Activated gamma-delta T cell treated with Interleukin-2 at 50 U/mL for 16 hours (primary cell): ENCODE measurements at regions not wholly inside any gene's neighbourhood (a gene's known extent, or its start where the extent isn't known, plus 50 kb on each side); places are given as distances from the start of the nearest gene placed in this dataset.

ENCODE experiments used
- DNase-seq: peaks from one replicate; pipeline ENCODE4 v3.0.0-alpha.2; 2020

DNA sequence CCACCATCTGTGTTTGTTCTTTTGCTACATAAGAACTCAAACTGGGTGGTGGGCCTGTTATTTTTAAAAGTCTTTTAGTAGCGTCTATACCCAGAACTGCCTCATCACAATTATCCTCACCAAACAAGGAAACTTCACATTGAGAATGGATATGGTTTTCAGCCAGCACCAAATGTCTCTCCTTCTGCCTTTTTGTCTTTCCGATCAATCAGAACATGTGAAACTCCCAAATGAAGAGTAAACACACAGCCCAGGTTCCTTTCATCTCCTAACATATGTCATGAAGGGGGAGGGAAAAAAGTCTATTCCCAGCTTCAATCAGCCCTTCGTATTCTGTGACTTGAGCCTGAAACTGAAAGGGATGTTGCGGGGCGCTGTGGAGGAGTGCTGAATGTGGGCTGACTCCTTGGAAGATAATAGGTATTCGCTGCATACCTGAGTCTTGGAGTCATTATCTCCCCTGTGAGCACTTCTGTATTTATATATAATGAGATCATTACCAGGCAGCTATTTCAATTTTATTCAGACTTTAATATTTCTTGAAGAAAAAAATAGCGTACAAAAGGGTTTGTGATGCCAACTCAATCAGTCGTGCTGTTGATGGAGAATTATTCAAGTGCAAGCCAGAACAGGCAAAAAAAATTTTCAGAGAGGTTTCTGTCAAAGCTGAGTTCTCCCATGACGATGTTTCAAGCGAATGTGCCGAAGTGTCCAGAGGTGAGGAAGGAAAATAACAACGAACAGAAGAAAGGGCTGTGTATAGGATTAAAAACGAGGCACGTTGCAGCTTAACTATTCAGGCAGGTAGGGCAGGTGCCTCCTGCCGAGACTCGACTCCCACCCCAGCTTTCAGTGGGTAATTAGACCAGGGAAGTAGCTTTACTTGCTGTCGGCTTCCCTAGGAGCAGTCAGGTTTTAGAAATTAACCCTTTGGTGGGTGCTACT lies 163.9 kb upstream of the NOCT start:
- DNase-seq: no peak

DNA sequence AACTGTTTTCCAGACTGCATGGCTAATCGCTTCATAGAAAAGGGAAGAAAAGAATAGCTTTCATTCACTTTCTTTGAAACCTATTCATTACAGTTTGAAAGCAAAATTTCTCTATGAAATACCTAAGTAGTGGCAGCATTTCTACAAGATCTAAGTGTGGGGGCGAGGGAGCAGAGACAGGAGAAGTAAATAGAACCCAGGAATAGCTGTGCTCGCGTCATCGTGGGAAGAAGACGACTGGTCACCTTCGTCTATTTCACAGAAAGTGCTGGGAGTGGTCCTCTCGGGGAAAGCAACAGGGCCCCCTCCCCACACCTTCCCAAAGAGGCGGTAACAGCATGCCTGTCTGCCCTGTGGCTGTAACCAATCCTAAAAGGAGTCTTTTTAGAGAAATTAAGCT lies 169.9 kb upstream of the NOCT start:
- DNase-seq: no peak

DNA sequence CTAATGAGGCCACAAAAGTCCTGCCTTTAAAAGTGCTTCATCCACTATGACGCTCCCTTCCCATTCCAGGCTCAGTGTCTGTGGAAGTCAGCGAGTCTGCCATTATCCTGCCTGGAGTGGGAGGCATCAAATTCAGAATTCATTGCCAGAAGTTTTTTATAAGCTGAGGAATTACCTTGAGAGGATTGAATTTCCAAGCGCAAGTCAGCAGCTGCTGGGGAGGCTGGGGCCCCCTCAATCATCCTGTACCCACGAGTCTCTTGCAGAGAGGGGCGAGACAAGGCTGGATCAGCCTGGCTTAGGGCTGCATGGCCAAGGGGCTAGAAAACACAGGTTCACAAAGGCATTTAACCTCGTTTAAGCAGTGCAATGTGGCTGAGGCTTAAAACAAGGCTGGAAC lies 170.5 kb upstream of the NOCT start:
- DNase-seq: no peak

DNA sequence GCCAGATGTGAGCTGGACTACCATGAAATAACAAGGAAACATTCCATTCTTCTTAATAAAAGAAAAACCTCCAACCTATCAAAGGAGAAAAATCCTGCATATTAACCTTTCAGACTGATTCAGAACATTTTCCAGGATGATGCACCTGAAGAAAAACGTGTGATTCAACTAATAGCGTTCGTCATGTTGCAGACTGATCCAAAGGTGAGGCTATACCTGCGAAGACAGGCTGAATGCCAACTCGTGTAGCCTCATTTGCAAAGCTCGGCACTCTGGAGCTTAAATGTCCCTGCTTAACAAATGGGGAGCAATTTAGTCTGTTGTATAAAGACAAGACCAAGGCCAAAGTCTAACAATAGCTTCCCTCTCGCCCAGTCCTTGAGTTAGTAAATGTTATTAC lies 172.0 kb upstream of the NOCT start:
- DNase-seq: no peak

GRCh38 chr4:138841343-138841742 lies 174.2 kb upstream of the NOCT start:
- DNase-seq: no peak

- no peak for DNase-seq
Observed at GRCh38 chr4:138838251-138838650, 177.3 kb upstream of the NOCT start.

- DNase-seq: no peak
Observed at GRCh38 chr4:138835832-138836533, 179.6 kb upstream of the NOCT start.

- no peak for DNase-seq
Observed at GRCh38 chr4:138833974-138834373, 181.6 kb upstream of the NOCT start.

DNA sequence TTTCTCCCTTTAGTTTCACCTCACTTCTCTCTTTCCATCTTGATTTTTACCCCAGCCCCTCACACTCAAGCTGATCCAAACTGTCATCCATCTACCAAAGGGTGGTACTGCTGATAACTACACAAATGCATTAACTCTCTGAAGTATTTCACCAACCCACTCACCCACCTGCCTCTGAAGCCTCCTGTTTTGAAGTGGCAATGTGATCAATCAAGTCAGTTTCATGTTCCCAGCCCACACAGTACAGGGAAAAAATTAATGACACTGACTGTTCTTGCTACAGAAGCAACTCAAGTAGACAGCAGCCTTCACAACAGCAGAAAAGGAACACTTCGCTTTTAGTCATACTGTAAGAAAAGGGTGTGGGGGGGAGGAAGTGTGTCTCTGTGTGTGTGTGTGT lies 183.0 kb upstream of the NOCT start:
- no peak for DNase-seq

DNA sequence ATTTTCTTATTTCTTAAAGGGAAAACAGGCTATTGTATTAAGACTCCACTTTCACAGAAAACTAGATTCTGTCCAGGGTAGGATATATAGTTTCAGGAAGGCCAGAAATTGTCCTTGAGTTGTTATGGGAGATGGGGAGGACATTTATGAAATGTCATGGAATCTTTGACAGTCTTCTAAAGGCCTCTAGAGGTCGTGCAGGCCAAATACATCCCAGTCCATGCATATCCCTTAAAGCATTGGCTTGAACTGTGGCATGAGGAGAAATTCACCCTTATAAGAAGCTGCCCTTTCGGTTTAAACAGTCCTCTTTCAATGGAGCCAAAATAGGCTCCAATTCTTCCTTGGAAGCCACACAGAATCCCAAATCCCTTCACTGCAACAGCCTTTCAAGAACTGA lies 183.6 kb upstream of the NOCT start:
- no peak for DNase-seq

DNA sequence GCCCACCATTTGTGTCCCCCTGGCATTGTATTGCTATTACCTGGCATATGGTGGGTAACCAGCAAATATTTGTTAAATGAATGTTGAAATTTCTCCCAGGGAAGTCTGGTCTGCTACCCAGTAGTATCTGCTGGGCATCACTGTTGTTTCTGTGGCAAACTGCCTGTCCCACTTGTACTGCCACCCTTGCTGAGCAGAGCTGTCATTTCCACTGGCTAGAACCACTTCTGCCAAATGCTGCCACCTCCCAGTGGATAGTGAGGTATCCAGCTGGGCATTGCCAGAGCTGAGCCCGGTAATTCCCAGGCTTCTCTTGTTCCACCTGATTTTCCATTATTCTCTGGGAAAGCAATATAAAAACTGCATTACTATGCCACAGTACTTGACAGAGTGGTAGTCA lies 186.7 kb upstream of the NOCT start:
- DNase-seq: no peak

GRCh38 chr4:138826754-138827153 lies 188.8 kb upstream of the NOCT start:
- DNase-seq: no peak

DNA sequence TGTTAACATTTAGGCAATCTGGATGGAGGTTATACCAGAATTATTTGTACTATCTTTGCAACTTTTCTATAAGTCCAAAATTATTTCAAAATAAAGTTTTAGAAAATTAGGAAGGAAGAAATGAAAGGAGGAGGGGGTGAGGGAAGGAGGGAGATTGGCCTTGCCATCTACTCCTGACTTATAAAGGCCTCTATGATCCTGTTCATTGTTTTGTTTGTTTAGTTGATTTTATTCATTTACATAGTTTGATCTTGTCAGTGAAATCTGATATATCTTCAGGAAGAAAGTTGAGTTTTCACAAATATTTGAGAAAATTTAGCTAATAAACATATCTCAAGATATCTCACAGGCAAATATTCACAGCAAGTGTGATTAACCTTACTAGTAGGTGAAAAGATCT lies 189.3 kb upstream of the NOCT start:
- DNase-seq: no peak

DNA sequence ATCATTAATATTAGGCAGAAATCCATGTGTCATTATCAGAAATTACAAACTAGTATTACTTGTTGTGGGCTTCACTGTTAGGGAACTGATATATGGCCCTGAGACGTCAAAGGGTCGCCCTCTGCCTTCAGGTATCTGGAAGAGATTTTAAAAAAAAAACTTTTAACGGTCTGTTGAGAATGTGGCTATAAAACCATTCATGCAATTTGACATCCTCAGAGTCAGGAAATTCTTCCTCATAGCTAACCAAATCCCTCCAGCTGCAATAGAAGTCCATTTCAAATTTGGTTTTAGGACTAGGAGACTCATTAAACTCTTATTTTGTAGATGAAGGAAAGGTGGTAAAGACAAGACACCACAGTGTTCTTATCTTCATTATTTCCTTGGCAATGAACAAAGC lies 194.2 kb upstream of the NOCT start:
- DNase-seq: no peak

DNA sequence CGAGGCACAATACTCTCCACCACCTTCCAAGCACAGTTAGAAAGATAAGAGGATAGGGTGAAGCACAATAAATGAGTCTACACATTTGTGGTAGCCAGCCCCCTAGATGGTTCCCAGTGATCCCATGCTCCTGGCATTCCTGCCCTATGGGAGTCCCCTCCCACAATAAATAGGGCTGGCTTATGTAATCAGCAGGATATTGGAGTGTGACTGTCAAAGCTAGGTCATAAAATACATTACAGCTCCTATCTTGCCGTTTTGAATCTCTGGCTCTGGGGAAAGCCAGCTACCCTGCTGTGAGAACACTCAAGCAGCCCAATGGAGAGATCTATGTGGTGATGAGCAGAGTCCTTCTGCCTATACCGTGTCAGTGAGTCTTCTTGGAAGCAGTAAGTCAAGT lies 198.7 kb upstream of the NOCT start:
- no peak for DNase-seq

DNA sequence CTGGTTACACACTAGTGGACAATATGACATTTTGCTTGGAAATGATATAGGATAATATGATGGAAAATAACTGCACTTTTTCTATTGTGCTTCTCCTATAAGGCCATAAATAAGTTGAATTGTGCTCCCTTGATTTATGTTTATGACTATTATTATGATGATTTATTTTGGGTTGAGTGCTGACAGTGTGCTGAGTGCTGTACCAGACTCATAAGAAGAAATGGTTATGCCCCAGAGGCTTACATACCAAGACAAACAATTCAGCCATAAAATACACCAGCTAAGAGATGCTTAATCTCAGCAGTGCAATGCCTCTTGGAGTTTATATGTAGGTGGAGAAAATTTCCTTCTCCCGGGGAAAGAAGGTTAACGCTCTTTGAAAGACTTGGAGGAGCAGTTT lies 199.8 kb upstream of the NOCT start:
- no peak for DNase-seq

- DNase-seq: no peak
Observed at GRCh38 chr4:138805736-138806135, 209.8 kb upstream of the NOCT start.

DNA sequence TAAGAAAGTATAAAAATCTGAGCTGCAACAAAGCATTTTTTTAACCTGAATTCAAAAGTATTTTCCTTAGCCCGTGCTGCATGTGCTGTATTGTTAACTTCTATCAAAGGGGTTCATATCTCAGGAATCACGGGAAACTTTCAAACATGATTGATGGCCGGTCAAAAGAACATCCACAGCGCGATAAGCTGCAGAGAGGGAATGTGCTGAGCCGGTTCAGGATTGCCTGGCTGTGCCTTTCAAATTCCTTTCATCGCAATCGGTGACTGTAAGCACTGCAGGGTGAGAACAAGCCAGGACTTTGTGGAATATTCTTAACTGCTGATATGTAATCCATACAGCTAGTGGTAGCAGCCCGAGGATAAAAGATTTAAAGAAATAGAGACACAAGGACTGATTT lies 210.9 kb upstream of the NOCT start:
- DNase-seq: no peak

GRCh38 chr4:138803051-138803450 lies 212.5 kb upstream of the NOCT start:
- no peak for DNase-seq

- DNase-seq: no peak
Observed at GRCh38 chr4:138802499-138802898, 213.1 kb upstream of the NOCT start.

DNA sequence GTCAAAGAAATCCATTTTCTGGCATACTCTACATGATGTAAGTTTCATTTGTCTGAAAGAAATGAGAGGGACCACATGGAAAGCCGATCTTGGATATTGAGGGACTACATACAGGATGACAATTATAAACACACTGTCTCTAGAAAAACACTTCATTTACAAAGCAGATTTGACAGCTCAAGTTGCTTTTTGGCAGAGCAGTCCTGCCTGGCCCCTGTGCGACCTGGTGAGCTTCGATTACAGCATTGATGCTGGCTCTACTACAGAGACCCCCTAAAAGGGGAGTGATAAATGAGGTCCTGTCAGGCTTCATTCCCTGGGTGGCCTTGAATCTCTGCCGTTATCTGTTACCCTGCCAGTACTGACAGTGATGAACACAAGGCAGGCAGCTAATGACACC lies 215.2 kb upstream of the NOCT start:
- DNase-seq: no peak

- no peak for DNase-seq
Observed at GRCh38 chr4:138798404-138798803, 217.2 kb upstream of the NOCT start.

DNA sequence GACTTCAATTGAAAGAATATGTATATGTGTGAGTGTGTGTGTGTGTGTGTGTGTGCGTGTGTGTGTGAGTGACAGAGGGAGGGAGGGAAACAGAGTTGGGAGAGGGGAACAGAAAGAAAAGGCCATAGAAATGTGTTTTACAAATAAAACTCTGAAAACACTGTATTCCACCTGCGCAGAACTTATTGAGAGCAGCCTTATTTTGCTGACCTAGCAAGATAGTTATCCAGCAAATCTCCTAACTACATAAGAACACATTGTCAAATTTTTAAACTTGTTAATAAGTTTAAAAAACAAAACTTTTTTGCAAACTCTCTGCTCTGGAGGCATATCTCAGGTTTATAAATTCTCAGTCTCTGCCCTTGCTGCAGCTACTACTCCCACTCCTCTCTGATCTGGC lies 217.9 kb upstream of the NOCT start:
- DNase-seq: no peak

DNA sequence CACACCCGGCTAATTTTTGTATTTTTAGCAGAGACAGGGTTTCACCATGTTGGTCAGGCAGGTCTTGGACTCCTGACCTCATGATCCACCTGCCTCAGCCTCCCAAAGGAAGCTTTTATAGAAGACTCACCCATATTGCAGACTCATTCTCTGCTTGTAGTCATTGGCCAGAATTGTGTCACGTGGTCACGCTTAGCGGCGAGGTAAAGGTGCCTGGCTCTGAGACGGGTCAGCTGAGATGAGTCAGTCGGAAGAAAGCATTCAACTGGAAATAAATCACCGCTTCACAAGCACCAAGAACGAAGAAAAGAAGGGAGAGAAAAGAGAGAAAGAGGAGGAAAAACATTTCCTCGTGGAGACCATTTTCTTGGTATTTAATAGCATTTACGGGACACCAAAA lies 218.8 kb upstream of the NOCT start:
- no peak for DNase-seq
